ENCODE measurements at regions not wholly inside any gene's neighbourhood (a gene's known extent, or its start where the extent isn't known, plus 50 kb on each side); places are given as distances from the start of the nearest gene placed in this dataset.

DNA sequence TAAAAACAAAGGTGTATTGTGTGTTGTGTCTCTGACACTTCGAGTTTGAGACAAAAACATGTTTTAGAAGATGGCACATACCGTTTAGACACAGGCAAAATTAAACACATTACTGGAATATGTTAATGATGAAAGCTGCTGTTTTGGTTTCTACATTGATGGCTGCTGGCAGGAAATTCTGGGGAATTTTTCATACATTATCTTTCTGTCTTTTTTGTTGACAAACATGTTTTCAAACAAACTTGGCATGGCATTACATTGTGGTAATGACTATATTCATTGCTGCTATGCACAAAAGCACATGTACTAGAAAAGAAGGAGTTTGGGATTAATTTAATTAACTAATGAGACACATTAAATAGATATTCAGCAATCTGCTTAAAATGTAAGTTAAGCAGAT, 1187.6 kb downstream of the OLFM4 start:
- ChIA-PET POLR2A (ENCODE audit: partially characterized antibody) (no interaction called here), CTCF (ENCODE audit: partially characterized antibody) (no interaction called here)
- no peak for DNase-seq (ENCODE audit: low read depth in 1 of 2, low spot score in 2 of 2)
- H4K5ac ChIP-seq (ENCODE audit: insufficient read length, low read depth, low read length) = no peak overlapping the region
- H3K14ac ChIP-seq (ENCODE audit: insufficient read length) = no peak overlapping the region
- no peak overlapping the region for H2AFZ ChIP-seq (ENCODE audit: low read length)
- H3K79me1 ChIP-seq (ENCODE audit: low read depth, low read length) = no peaks in the 10 kb centered on the region
- no peak overlapping the region for H3K56ac ChIP-seq (replicated peaks; ENCODE audit: insufficient read length, low read depth, low read length)
- no peaks in the 10 kb centered on the region for H3K27me3 ChIP-seq (replicated peaks in 1 of 4; ENCODE audit: control insufficient read depth in 3 of 4, extremely low read depth in 1 of 4, insufficient read depth in 3 of 4, low read length in 3 of 4)
- no peak overlapping the region for H2BK20ac ChIP-seq (ENCODE audit: low read length)
- no peak overlapping the region for H2BK12ac ChIP-seq (ENCODE audit: low read depth, low read length)
- H3K18ac ChIP-seq (ENCODE audit: extremely low read depth, low read length) = no peak overlapping the region
- H3K23me2 ChIP-seq (ENCODE audit: low read depth, low read length) = no peaks in the 10 kb centered on the region
- no peak overlapping the region for H3K4ac ChIP-seq (replicated peaks; ENCODE audit: insufficient read length, low read depth, low read length)
- H2AK5ac ChIP-seq (ENCODE audit: low read depth, low read length) = no peak overlapping the region
- no peak overlapping the region for H2BK120ac ChIP-seq (replicated peaks; ENCODE audit: low read depth, low read length)
- no peak overlapping the region for H3K23ac ChIP-seq (ENCODE audit: insufficient read length)
- no peaks in the 10 kb centered on the region; a peak in 2 of 8 replicates for H3K36me3 ChIP-seq (ENCODE audit: control insufficient read depth in 2 of 4, insufficient read depth in 4 of 4, low read length in 3 of 4)
- H3K4me2 ChIP-seq (ENCODE audit: insufficient read depth in 1 of 2, low read depth in 2 of 2, low read length in 2 of 2) = no peak overlapping the region
- H2BK5ac ChIP-seq (ENCODE audit: low read depth, low read length) = no peak overlapping the region
- no peak overlapping the region for H3K4me3 ChIP-seq (ENCODE audit: extremely low read depth in 1 of 4, insufficient read depth in 2 of 4, low read depth in 3 of 4, low read length in 4 of 4)
- H4K20me1 ChIP-seq (replicated peaks in 1 of 2; ENCODE audit: control insufficient read depth in 1 of 2, insufficient read depth in 2 of 2, low read length in 2 of 2) = no peaks in the 10 kb centered on the region
- H3K9ac ChIP-seq (replicated peaks in 1 of 4; ENCODE audit: extremely low read depth in 1 of 4, low read depth in 3 of 4, low read length in 3 of 4) = no peak overlapping the region
- no peak for FAIRE-seq
- no peaks in the 10 kb centered on the region for H3K4me1 ChIP-seq (replicated peaks in 1 of 4; ENCODE audit: control insufficient read depth in 3 of 4, insufficient read depth in 4 of 4, low read length in 3 of 4)
- no peak overlapping the region for H3K27ac ChIP-seq (ENCODE audit: low read depth, low read length)
- H4K8ac ChIP-seq (ENCODE audit: extremely low read depth, insufficient read depth, low read length) = no peak overlapping the region
- H4K91ac ChIP-seq (replicated peaks; ENCODE audit: insufficient read length, low read length) = no peak overlapping the region
- peaks cover 17 to 19% of the 10 kb centered on the region in 2 experiments for H3K9me3 ChIP-seq (ENCODE audit: insufficient read depth in 2 of 2, low read depth in 1 of 2, low read length in 1 of 2)
- WGBS, 2 experiments (ENCODE audit: extremely low coverage in 1 of 2, insufficient coverage in 1 of 2, insufficient read length in 1 of 2, insufficient replicate concordance in 2 of 2, low coverage in 1 of 2, low lambda C conversion rate in 2 of 2, missing lambda C conversion rate in 1 of 2) = 74% methylated on average over 2 of the region's 2 CpGs; no CpG with 5 or more reads in 1 of the 2 experiments
- H2BK15ac ChIP-seq (ENCODE audit: low read length) = no peak overlapping the region
- no peaks in the 10 kb centered on the region for H3K79me2 ChIP-seq (ENCODE audit: control insufficient read depth in 1 of 2, insufficient read depth in 2 of 2, low read length in 2 of 2)
- TF ChIP-seq GABPA (IDR thresholded peaks at IDR 0.05; ENCODE audit: borderline replicate concordance, insufficient read depth, low read length) = no peak
- TF ChIP-seq SP1 (IDR thresholded peaks at IDR 0.05; ENCODE audit: low read depth, low read length) = no peak

Data from H1 (cell line).